Subcutaneous abdominal adipose tissue (tissue), 5 donors: ENCODE measurements at regions not wholly inside any gene's neighbourhood (a gene's known extent, or its start where the extent isn't known, plus 50 kb on each side); places are given as distances from the start of the nearest gene placed in this dataset.
A peak's percentile ranks its signal among the peaks of the same experiment; 100 is the strongest.

Experiments used
- H3K27ac ChIP-seq: one replicate; pipeline ENCODE4 v1.7.0; 2013; ENCODE audit warnings: low read depth, mild to moderate bottlenecking, inconsistent platforms, low read length, moderate library complexity
- H3K27me3 ChIP-seq, 5 donors: one replicate each; pipeline ENCODE4 v1.7.0; 2013; ENCODE audit warnings: low read length in 5 of 5, inconsistent platforms in 1 of 5; ENCODE audit not compliant: control insufficient read depth in 5 of 5, insufficient read depth in 4 of 5
- H3K36me3 ChIP-seq, 5 donors: one replicate each; pipeline ENCODE4 v1.7.0; 2013; ENCODE audit warnings: low read length in 5 of 5; ENCODE audit not compliant: control insufficient read depth in 5 of 5, insufficient read depth in 5 of 5
- H3K4me1 ChIP-seq, 5 donors: one replicate each; pipeline ENCODE4 v1.7.0; 2013; ENCODE audit warnings: low read length in 5 of 5, mild to moderate bottlenecking in 3 of 5, moderate library complexity in 1 of 5; ENCODE audit not compliant: control insufficient read depth in 5 of 5, insufficient read depth in 5 of 5
- H3K4me3 ChIP-seq, 5 donors: one replicate each; pipeline ENCODE4 v1.7.0; 2013; ENCODE audit warnings: low read length in 5 of 5, low read depth in 1 of 5
- H3K9ac ChIP-seq, 5 donors: one replicate each; pipeline ENCODE4 v1.7.0; 2013; ENCODE audit warnings: low read length in 5 of 5, mild to moderate bottlenecking in 4 of 5, moderate library complexity in 3 of 5
- H3K9me3 ChIP-seq, 5 donors: one replicate each; pipeline ENCODE4 v1.7.0; 2013; ENCODE audit warnings: low read length in 5 of 5; ENCODE audit not compliant: control insufficient read depth in 5 of 5
- donor health status: healthy.
- donor health status: healthy.
- donor health status: healthy.
- donor health status: healthy.
- donor health status: healthy.

DNA sequence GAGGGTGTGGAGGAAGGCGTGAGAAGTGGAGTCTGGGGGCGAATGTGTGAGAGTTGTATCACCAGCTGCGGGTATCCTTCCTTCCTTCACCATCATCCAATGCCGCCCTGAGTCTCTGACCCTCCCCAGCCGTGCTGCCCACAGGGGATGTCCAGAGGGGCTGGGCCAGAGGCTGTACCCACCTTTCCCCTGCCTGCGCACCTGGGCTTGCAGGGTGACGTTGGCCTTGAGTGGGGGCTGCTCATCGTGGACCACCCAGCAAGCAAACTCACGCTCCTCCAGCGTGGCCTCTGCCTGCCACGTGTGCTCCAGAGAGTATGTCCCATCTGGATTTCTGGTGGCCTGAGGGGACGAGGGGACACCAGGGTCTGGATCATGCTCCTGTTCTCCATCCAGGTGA, 116.9 kb upstream of the SIRPA start:
- H3K4me3 ChIP-seq, result no peak overlapping the region

DNA sequence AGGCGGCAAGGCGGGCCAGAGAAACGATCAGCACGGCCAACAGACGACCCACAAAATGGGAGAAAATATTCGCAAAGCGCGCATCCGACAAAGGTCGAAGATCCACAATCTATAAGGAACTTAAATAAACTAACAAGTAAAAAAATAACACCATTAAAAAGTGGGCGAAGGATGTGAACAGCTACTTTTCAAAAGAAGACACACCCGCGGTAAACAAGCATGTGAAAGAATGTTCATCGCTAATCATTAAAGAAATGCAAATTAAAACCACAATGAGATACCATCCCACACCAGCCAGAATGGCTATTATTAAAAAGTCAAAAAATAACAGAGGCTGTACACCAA, 117.8 kb upstream of the SIRPA start:
- H3K4me3 ChIP-seq, result peak overlapping the region in 3 of 5 donors; percentile 71 to 76 (median 73)
- peak overlapping the region in 1 of 5 donors; percentile 93 for H3K9ac ChIP-seq
- peaks cover 0 to 7% (median 3%) of the 10 kb centered on the region in 5 donors for H3K27me3 ChIP-seq
- H3K4me1 ChIP-seq, result peaks cover 0 to 13% (median 11%) of the 10 kb centered on the region in 5 donors
- H3K36me3 ChIP-seq, result no peaks in the 10 kb centered on the region
- H3K9me3 ChIP-seq, result no peaks in the 10 kb centered on the region
- H3K27ac ChIP-seq, result no peak overlapping the region

More for the DNA sequence above, 116.9 kb upstream of the SIRPA start:
- Histone ChIP-seq H3K36me3 (no peaks in the 10 kb centered on the region), H3K27me3 (peaks cover 0 to 10% (median 3%) of the 10 kb centered on the region in 5 donors), H3K9ac (no peak overlapping the region), H3K9me3 (no peaks in the 10 kb centered on the region), H3K27ac (no peak overlapping the region), H3K4me1 (peaks cover 0 to 13% (median 11%) of the 10 kb centered on the region in 5 donors)

DNA sequence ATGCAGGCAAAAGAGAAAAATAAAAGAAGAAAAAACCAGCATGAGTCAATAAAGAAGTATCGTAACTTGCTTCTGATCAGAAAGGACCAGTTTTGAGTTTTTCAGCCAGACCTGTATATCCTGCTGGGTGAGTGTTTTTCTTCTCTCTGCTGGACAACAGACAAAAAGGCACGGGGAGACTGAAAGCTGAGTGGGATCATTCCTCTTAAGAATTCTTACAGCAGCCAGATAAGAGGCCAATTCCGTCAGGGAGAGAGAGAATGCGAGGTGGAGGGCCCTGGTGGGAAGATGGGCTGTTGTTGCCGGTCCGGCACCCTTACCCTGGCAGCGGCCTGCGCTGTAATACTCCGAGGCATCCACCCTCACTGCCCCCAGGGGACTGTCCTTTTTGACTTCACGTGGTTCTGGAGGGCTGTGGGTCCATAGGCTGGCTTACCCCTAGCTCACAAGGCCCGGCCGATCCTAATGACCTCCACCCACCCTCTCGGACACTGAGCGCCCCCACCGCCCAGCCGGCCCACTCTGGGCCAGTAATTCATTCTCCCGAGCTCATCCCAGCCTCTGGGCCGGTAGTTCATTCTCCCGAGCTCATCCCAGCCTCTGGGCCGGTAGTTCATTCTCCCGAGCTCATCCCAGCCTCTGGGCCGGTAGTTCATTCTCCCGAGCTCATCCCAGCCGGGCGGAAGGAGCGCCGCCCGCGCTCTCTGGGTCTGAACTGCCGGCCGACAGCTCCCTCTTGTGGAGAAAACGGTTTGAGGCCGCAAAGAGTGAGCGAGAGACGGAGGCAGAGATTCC, 118.3 kb upstream of the SIRPA start:
- H3K4me3 ChIP-seq, result peak overlapping the region; percentile 69 to 87 (median 73)
- peak overlapping the region; percentile 81 to 93 (median 89) for H3K9ac ChIP-seq
- H3K4me1 ChIP-seq, result peaks cover 0 to 13% (median 11%) of the 10 kb centered on the region in 5 donors
- H3K9me3 ChIP-seq, result no peaks in the 10 kb centered on the region
- H3K27me3 ChIP-seq, result peaks cover 0 to 6% (median 2%) of the 10 kb centered on the region in 5 donors
- H3K36me3 ChIP-seq, result no peaks in the 10 kb centered on the region
- H3K27ac ChIP-seq, result peak overlapping the region; percentile 54

DNA sequence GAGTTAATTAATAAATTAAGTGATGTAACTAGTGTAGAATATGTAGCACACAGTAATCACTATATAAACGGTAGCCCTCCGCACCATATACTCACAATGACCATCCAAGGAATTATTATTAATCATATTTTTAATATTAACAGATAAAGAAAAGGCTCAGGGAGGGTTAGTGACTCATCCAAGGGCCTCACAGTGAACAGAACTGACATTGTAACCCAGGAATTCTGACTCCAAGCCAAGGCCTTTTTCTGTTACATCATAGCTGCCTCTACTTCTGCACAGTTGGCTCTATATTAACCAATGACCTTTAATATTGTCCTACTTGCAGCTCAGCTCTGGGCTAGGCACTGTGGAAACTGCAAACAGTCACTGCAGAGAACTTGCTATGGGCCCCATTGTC, 117.5 kb upstream of the SIRPG start:
- Histone ChIP-seq H3K4me3 (no peak overlapping the region), H3K27me3 (no peaks in the 10 kb centered on the region), H3K9me3 (no peaks in the 10 kb centered on the region), H3K36me3 (no peaks in the 10 kb centered on the region), H3K4me1 (peaks cover 0 to 13% (median 11%) of the 10 kb centered on the region in 5 donors), H3K9ac (no peak overlapping the region), H3K27ac (no peak overlapping the region)

DNA sequence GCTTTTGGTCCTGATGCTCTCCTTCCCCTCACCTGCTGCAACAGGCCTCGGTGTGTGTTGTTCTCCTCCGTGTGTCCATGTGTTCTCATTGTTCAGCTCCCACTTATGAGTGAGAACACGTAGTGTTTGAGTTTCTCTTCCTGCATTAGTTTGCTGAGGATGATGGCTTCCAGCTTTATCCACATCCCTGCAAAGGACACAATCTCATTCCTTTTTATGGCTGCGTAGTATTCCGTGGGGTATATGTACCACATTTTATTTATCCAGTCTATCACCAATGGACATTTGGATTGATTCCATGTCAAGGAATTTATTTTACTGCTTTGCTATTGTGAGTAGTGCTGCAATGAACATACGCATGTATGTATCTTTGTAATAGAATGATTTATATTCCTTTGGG, 116.9 kb upstream of the SIRPG start:
- H3K9me3 ChIP-seq, result no peaks in the 10 kb centered on the region
- H3K27ac ChIP-seq, result no peak overlapping the region
- H3K9ac ChIP-seq, result no peak overlapping the region
- peaks cover 0 to 13% (median 11%) of the 10 kb centered on the region in 5 donors for H3K4me1 ChIP-seq
- no peaks in the 10 kb centered on the region for H3K36me3 ChIP-seq
- H3K4me3 ChIP-seq, result no peak overlapping the region
- H3K27me3 ChIP-seq, result no peaks in the 10 kb centered on the region

DNA sequence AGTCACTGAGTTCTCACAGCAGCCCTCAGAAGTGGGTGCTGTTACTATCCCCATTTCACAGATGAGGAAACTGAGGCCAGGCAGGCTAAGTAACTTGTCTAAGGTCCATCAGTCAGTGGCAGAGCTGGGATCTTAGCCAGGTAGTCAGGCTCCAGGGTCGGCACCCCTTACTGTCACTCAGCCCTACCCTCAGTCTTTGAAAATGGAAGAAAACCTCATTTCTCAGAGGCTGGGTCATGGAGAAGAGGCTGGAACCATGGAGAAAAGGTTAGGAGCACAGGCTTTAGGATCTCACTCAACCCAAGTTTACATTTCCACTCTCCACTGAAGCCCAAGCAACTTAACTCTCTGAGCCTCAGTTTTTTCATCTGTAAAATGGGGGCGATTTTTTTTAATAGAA, 116.2 kb upstream of the SIRPG start:
- H3K9ac ChIP-seq, result no peak overlapping the region
- no peaks in the 10 kb centered on the region for H3K9me3 ChIP-seq
- H3K27me3 ChIP-seq, result no peaks in the 10 kb centered on the region
- no peaks in the 10 kb centered on the region for H3K36me3 ChIP-seq
- H3K27ac ChIP-seq, result no peak overlapping the region
- H3K4me1 ChIP-seq, result peaks cover 0 to 13% (median 11%) of the 10 kb centered on the region in 5 donors
- no peak overlapping the region for H3K4me3 ChIP-seq

DNA sequence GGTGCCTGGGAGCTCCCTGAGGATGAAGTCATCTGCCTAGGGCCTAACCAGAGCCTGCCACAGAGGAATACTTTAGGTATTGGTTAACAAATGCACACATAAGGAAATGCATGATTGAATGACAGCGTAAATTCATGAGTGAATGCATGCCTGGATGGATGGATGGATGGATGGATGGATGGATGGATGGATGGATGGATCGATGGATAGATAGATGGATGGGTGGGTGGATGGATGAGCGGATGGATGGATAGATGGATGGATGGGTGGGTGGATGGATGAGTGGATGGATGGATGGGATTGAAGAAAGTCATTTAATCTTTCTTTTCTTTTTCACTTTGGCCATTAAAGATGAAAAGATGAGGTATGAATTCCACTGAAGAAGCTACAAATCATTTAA, 111.9 kb upstream of the SIRPG start:
- no peaks in the 10 kb centered on the region for H3K27me3 ChIP-seq
- no peak overlapping the region for H3K9ac ChIP-seq
- H3K4me1 ChIP-seq, result peaks cover 0 to 3% (median 0%) of the 10 kb centered on the region in 5 donors
- H3K27ac ChIP-seq, result no peak overlapping the region
- H3K9me3 ChIP-seq, result no peaks in the 10 kb centered on the region
- H3K4me3 ChIP-seq, result no peak overlapping the region
- H3K36me3 ChIP-seq, result no peaks in the 10 kb centered on the region

DNA sequence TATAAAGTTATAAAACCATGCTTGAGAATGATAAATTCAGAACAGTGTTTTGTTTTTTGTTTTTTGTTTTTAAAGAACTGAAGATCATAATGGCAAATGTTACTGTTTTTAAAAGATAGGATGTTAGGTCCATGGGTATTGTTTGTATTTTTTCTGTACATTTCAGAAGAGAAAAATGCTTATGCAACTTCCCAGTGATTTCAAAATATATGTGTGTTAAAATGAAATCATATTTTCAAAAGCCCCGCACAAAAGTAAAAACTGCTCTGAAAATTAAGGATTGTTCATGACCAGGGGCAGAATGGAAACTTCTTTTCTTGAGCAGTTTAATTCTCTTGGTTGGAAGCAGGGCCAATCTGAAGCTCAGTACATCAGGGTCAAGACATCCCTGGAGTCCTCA, 109.2 kb upstream of the SIRPG start:
- Histone ChIP-seq H3K27me3 (no peaks in the 10 kb centered on the region), H3K4me3 (no peak overlapping the region), H3K9me3 (no peaks in the 10 kb centered on the region), H3K36me3 (no peaks in the 10 kb centered on the region), H3K9ac (no peak overlapping the region), H3K4me1 (peaks cover 0 to 4% (median 0%) of the 10 kb centered on the region in 5 donors), H3K27ac (no peak overlapping the region)

DNA sequence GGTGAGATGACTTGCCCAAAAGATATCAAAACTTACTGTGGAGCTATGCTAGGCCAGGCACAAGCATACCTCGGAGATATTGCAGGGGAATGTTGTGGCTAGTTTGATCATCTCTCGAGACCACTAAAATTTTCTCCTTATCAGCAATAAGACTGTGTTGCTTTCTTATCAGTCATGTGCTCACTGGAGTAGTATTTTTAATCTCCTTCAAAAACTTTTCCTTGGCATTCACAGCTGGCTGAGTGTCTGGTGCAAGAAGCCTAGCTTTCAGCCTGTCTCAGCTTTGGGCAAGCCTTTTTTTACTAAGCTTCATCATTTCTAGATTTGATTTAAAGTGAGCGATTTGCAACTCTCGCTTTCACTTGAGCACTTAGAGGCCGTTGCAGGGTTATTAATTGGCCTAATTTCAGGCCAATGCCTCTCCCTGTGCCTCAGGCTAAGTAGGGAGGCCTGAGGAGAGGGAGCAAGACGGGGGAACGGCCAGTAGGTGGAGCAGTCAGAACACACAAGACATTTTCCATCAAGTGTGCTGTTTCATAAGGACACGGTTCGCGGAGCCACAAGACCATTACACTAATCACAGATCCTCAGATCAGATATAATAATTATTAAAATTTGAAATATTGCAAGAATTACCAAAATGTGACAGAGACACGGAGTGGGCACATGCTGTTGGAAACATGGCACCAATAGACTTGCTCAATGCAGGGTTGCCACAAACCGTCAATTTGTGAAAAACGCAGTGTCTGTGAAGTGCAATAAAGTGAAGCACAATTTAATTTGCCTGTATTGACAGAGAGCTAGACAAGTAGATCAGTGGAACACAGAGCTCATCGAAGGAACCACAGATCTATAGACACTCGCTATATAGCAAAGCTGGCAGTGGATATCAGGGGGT, 106.8 kb upstream of the SIRPG start:
- no peak overlapping the region for H3K27ac ChIP-seq
- peaks cover 0 to 4% (median 0%) of the 10 kb centered on the region in 5 donors for H3K4me1 ChIP-seq
- no peak overlapping the region for H3K4me3 ChIP-seq
- H3K9me3 ChIP-seq, result no peaks in the 10 kb centered on the region
- H3K9ac ChIP-seq, result no peak overlapping the region
- H3K27me3 ChIP-seq, result no peaks in the 10 kb centered on the region
- no peaks in the 10 kb centered on the region for H3K36me3 ChIP-seq

DNA sequence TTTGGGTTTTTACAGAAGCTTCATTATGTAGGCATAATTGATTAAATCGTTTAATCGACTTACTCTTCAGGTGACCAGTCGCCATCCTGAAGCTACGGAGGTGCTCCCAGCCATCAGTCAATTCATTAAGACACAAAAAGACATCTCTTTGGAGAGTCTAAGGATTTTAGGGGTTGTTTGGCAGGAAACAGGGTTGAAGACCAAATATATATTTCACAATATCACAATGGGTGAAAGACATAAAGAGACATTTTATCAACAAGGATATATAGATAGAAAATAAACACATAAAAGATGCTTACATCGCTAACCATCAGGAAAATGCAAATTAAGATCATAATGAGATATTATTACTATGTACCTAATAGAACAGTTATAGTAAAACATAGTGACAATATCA, 104.0 kb upstream of the SIRPG start:
- no peaks in the 10 kb centered on the region for H3K27me3 ChIP-seq
- no peaks in the 10 kb centered on the region for H3K9me3 ChIP-seq
- H3K4me3 ChIP-seq, result no peak overlapping the region
- peaks cover 0 to 14% (median 9%) of the 10 kb centered on the region in 5 donors for H3K4me1 ChIP-seq
- H3K27ac ChIP-seq, result no peak overlapping the region
- H3K9ac ChIP-seq, result no peak overlapping the region
- no peaks in the 10 kb centered on the region for H3K36me3 ChIP-seq
